A673 (cell line): ENCODE measurements at regions not wholly inside any gene's neighbourhood (a gene's known extent, or its start where the extent isn't known, plus 50 kb on each side); places are given as distances from the start of the nearest gene placed in this dataset.

Source experiments
- BruUV-seq: library from RNA; stranded (reverse); fragments of 400-500 nt; replicated peaks from 2 replicates; lab custom pipeline; 2021; lab: Mats Ljungman, UMichigan
- CTCF ChIA-PET: fragments of 300-600 bp; sonication (Branson Sonifier 250); formaldehyde crosslinking; loops from one replicate; lab custom pipeline; 2022; ENCODE audit warnings: antibody characterized with exemption; lab: Charles Lee
- POLR2A ChIA-PET: fragments of 300-600 bp; sonication (Branson Sonifier 250); formaldehyde crosslinking; loops from one replicate; lab custom pipeline; 2022; ENCODE audit warnings: antibody characterized with exemption; ENCODE audit not compliant: low non-redundant PET; lab: Charles Lee
- DNase-seq: peaks from one replicate; pipeline ENCODE4 v3.0.0-alpha.2; 2015; ENCODE audit warnings: low spot score
- H3K27ac ChIP-seq: fragments of 200-600 bp; sonication (generic); 2 replicates; pipeline ENCODE4 v1.5.1; 2016; ENCODE audit warnings: mixed run types, low read depth, mild to moderate bottlenecking, mixed read lengths, antibody characterized with exemption, low read length; ENCODE audit not compliant: poor library complexity, severe bottlenecking
- H3K27me3 ChIP-seq: fragments of 200-600 bp; sonication (generic); replicated peaks from 2 replicates; pipeline ENCODE4 v1.6.1; 2017; ENCODE audit warnings: mixed run types, low read depth, mild to moderate bottlenecking, mixed read lengths, antibody characterized with exemption, low read length; ENCODE audit not compliant: insufficient read depth, poor library complexity
- H3K36me3 ChIP-seq: fragments of 200-600 bp; sonication (generic); 2 replicates; pipeline ENCODE4 v1.6.1; 2016; ENCODE audit warnings: mixed run types, mild to moderate bottlenecking, mixed read lengths, antibody characterized with exemption, low read length; ENCODE audit not compliant: insufficient read depth, poor library complexity, severe bottlenecking
- H3K4me1 ChIP-seq: fragments of 200-600 bp; sonication (generic); 2 replicates; pipeline ENCODE4 v1.6.1; 2017; ENCODE audit warnings: mixed run types, mild to moderate bottlenecking, mixed read lengths, antibody characterized with exemption, low read length; ENCODE audit not compliant: insufficient read depth, poor library complexity, severe bottlenecking
- H3K4me3 ChIP-seq: fragments of 200-600 bp; sonication (generic); 2 replicates; pipeline ENCODE4 v1.5.1; 2016; ENCODE audit warnings: low read depth, mixed run types, mild to moderate bottlenecking, mixed read lengths, low read length; ENCODE audit not compliant: poor library complexity, severe bottlenecking
- H3K9me3 ChIP-seq: fragments of 200-600 bp; sonication (generic); 2 replicates; pipeline ENCODE4 v1.6.1; 2016; ENCODE audit warnings: mixed run types, low read depth, mild to moderate bottlenecking, mixed read lengths, antibody characterized with exemption, low read length; ENCODE audit not compliant: poor library complexity, severe bottlenecking
- CTCF ChIP-seq: fragments of 300-800, 200-600 bp; sonication (generic); conservative IDR thresholded peaks from 2 replicates; pipeline ENCODE4 v1.5.1; 2017; ENCODE audit warnings: low read depth, mild to moderate bottlenecking, antibody characterized with exemption, low read length, moderate library complexity, mixed read lengths
- EZH2 ChIP-seq: fragments of 200-600 bp; sonication (generic); IDR thresholded peaks from 2 replicates; pipeline ENCODE4 v1.6.1; 2017; ENCODE audit warnings: borderline replicate concordance, low read depth, mild to moderate bottlenecking, mixed read lengths, antibody characterized with exemption, low read length; ENCODE audit not compliant: poor library complexity, severe bottlenecking
- intact Hi-C: fragments of 100-400 bp; cut with micrococcal nuclease; formaldehyde crosslinking; loops from one replicate; pipeline ENCODE4 v1.10.0; 2022; ENCODE audit not compliant: unreplicated experiment

DNA sequence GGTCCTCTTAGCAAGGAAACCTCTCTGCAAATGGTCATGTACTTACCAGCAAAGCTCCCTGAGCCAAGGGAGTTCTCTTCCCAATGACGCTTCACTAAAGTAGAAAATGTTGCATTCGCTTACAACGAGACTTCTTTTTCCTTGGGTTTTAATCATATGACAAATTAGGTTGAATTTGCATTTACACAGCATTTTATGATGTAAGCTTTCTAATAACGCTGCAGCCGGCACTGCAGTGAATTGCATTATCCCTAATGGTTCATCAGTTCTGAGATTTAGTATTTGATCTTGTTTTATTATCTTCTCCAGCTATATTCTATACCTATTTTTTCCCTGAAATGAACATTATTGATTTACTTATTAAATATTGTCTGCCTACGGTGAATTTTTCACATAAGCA, 339.3 kb upstream of the PFKP start:
- no peak for DNase-seq
- Histone ChIP-seq H3K4me3 (no peak overlapping the region), H3K4me1 (no peaks in the 10 kb centered on the region), H3K36me3 (no peaks in the 10 kb centered on the region), H3K27ac (no peak overlapping the region), H3K27me3 (peaks cover 79% of the 10 kb centered on the region), H3K9me3 (no peaks in the 10 kb centered on the region)
- intact Hi-C loops: no loop called here
- ChIA-PET CTCF (no interaction called here), POLR2A (interaction anchor here (0.6 kb wide), 1 partner anchor 10 kb away, joined by 5 read pairs; no protein-coding TSS in a partner anchor)
- TF ChIP-seq EZH2 (no peak), CTCF (no peak)
- no TSS peak for BruUV-seq

DNA sequence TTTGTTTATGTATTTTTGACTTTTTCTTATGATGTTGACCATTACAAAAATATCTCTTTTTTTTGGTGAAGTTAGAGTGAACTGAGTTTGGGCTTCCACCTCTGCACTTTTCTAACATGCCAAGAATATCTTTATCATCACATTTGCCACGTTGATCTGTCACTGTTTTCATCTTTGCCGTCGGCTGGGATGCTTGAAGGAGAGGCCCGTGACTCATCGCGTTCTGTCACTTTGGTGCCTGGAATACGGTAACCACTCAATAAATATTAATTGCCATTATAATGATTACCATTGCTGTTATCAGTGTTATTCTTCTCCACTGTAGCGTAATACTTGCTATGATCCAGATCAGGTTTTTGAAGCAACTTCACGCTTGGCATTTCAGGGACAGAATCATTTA, 350.8 kb upstream of the PFKP start:
- intact Hi-C loops: no loop called here

GRCh38 chr10:2714597-2714996, 352.8 kb upstream of the PFKP start:
- Histone ChIP-seq H3K9me3 (no peaks in the 10 kb centered on the region), H3K27me3 (peaks cover 58% of the 10 kb centered on the region), H3K27ac (no peak overlapping the region), H3K4me3 (no peak overlapping the region), H3K36me3 (no peaks in the 10 kb centered on the region), H3K4me1 (no peaks in the 10 kb centered on the region)
- ChIA-PET POLR2A (no interaction called here), CTCF (no interaction called here)
- DNase-seq: no peak
- TF ChIP-seq CTCF (no peak), EZH2 (no peak)
- BruUV-seq: no TSS peak
- intact Hi-C loops: no loop called here

More for the DNA sequence above, 350.8 kb upstream of the PFKP start:
- no peak overlapping the region for H3K4me3 ChIP-seq
- DNase-seq: no peak
- ChIA-PET CTCF (no interaction called here), POLR2A (no interaction called here)
- H3K9me3 ChIP-seq: no peaks in the 10 kb centered on the region
- no TSS peak for BruUV-seq
- TF ChIP-seq CTCF: no peak
- TF ChIP-seq EZH2: no peak
- no peaks in the 10 kb centered on the region for H3K4me1 ChIP-seq
- peaks cover 77% of the 10 kb centered on the region for H3K27me3 ChIP-seq
- no peak overlapping the region for H3K27ac ChIP-seq
- H3K36me3 ChIP-seq: no peaks in the 10 kb centered on the region
